ENCODE measurements at regions not wholly inside any gene's neighbourhood (a gene's known extent, or its start where the extent isn't known, plus 50 kb on each side); places are given as distances from the start of the nearest gene placed in this dataset.

GRCh38 chr12:22787557-22787956, 162.6 kb downstream of the ETNK1 start:
- no peak overlapping the region for H3K27ac ChIP-seq (ENCODE audit: low read depth in 1 of 2, low read length in 2 of 2)

GRCh38 chr12:22788913-22789312, 163.9 kb downstream of the ETNK1 start:
- Mint-ChIP-seq H3K27me3 (peaks cover 4% of the 10 kb centered on the region), H3K36me3 (ENCODE audit: low read depth) (no peaks in the 10 kb centered on the region), H3K4me3 (no peak overlapping the region), H3K4me1 (ENCODE audit: low read depth) (no peaks in the 10 kb centered on the region), H3K9me3 (peaks cover 8% of the 10 kb centered on the region), H3K27ac (no peak overlapping the region)
- ChIA-PET POLR2A (no interaction called here), CTCF (interaction anchor here (0.9 kb wide), 1 partner anchor 15 kb away, joined by 3 read pairs; no protein-coding TSS in a partner anchor)
- no peaks in the 10 kb centered on the region for H3K36me3 ChIP-seq (ENCODE audit: insufficient read depth, low read length)
- intact Hi-C loops (cut with DNase I, micrococcal nuclease): no loop called here
- H3K9me3 ChIP-seq (ENCODE audit: control insufficient read depth in 1 of 2, insufficient read depth in 1 of 2, low read length in 2 of 2): no peaks in the 10 kb centered on the region
- ATAC-seq (ENCODE audit: poor library complexity) (no peak), DNase-seq (no peak)
- no peaks in the 10 kb centered on the region for H3K27me3 ChIP-seq (ENCODE audit: control insufficient read depth in 1 of 2, insufficient read depth in 2 of 2, low read length in 2 of 2)
- TF ChIP-seq, protein P1, sequence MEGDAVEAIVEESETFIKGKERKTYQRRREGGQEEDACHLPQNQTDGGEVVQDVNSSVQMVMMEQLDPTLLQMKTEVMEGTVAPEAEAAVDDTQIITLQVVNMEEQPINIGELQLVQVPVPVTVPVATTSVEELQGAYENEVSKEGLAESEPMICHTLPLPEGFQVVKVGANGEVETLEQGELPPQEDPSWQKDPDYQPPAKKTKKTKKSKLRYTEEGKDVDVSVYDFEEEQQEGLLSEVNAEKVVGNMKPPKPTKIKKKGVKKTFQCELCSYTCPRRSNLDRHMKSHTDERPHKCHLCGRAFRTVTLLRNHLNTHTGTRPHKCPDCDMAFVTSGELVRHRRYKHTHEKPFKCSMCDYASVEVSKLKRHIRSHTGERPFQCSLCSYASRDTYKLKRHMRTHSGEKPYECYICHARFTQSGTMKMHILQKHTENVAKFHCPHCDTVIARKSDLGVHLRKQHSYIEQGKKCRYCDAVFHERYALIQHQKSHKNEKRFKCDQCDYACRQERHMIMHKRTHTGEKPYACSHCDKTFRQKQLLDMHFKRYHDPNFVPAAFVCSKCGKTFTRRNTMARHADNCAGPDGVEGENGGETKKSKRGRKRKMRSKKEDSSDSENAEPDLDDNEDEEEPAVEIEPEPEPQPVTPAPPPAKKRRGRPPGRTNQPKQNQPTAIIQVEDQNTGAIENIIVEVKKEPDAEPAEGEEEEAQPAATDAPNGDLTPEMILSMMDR (IDR thresholded peaks at IDR 0.05): no peak
- H3K27ac ChIP-seq (ENCODE audit: low read depth in 1 of 2, low read length in 2 of 2): no peak overlapping the region
- no peak overlapping the region for H3K4me3 ChIP-seq (ENCODE audit: low read length)
- no peaks in the 10 kb centered on the region for H3K4me1 ChIP-seq (ENCODE audit: insufficient read depth, low read length)

More at GRCh38 chr12:22787557-22787956, 162.6 kb downstream of the ETNK1 start:
- POLR2A ChIA-PET: no interaction called here
- ATAC-seq (ENCODE audit: poor library complexity) (no peak), DNase-seq (no peak)
- Histone ChIP-seq H3K4me1 (ENCODE audit: insufficient read depth, low read length) (no peaks in the 10 kb centered on the region), H3K4me3 (ENCODE audit: low read length) (no peak overlapping the region), H3K36me3 (ENCODE audit: insufficient read depth, low read length) (no peaks in the 10 kb centered on the region), H3K27me3 (ENCODE audit: control insufficient read depth in 1 of 2, insufficient read depth in 2 of 2, low read length in 2 of 2) (no peaks in the 10 kb centered on the region), H3K9me3 (ENCODE audit: control insufficient read depth in 1 of 2, insufficient read depth in 1 of 2, low read length in 2 of 2) (peaks cover 0 to 5% of the 10 kb centered on the region in 2 experiments)
- intact Hi-C loops (cut with DNase I, micrococcal nuclease): no loop called here
- H3K27ac Mint-ChIP-seq: no peak overlapping the region
- H3K9me3 Mint-ChIP-seq: peaks cover 11% of the 10 kb centered on the region
- no peak overlapping the region for H3K4me3 Mint-ChIP-seq
- TF ChIP-seq, protein P1 (IDR thresholded peaks at IDR 0.05): no peak
- no peaks in the 10 kb centered on the region for H3K36me3 Mint-ChIP-seq (ENCODE audit: low read depth)
- no peaks in the 10 kb centered on the region for H3K4me1 Mint-ChIP-seq (ENCODE audit: low read depth)
- CTCF ChIA-PET: interaction anchor here (0.6 kb wide), 1 partner anchor 17 kb away, joined by 3 read pairs; no protein-coding TSS in a partner anchor
- H3K27me3 Mint-ChIP-seq: peaks cover 4% of the 10 kb centered on the region

- TF ChIP-seq, protein P1 (IDR thresholded peaks at IDR 0.05): no peak
- Histone ChIP-seq H3K4me1 (ENCODE audit: insufficient read depth, low read length) (no peaks in the 10 kb centered on the region), H3K27me3 (ENCODE audit: control insufficient read depth in 1 of 2, insufficient read depth in 2 of 2, low read length in 2 of 2) (no peaks in the 10 kb centered on the region), H3K27ac (ENCODE audit: low read depth in 1 of 2, low read length in 2 of 2) (no peak overlapping the region), H3K36me3 (ENCODE audit: insufficient read depth, low read length) (no peaks in the 10 kb centered on the region), H3K9me3 (ENCODE audit: control insufficient read depth in 1 of 2, insufficient read depth in 1 of 2, low read length in 2 of 2) (no peaks in the 10 kb centered on the region), H3K4me3 (ENCODE audit: low read length) (no peak overlapping the region)
- Mint-ChIP-seq H3K9me3 (no peaks in the 10 kb centered on the region), H3K36me3 (ENCODE audit: low read depth) (no peaks in the 10 kb centered on the region), H3K27me3 (peaks cover 4% of the 10 kb centered on the region), H3K4me1 (ENCODE audit: low read depth) (no peaks in the 10 kb centered on the region), H3K27ac (no peak overlapping the region), H3K4me3 (no peak overlapping the region)
- DNase-seq (no peak), ATAC-seq (ENCODE audit: poor library complexity) (no peak)
- ChIA-PET CTCF (no interaction called here), POLR2A (no interaction called here)
- intact Hi-C loops (cut with DNase I, micrococcal nuclease): no loop called here
Measured at GRCh38 chr12:22792138-22792537, 167.2 kb downstream of the ETNK1 start.

Measured in CD4-positive, alpha-beta T cell (primary cell).